NCI-H748 treated with DMSO at 0.1 percent for 48 hours (cell line): ENCODE measurements at regions not wholly inside any gene's neighbourhood (a gene's known extent, or its start where the extent isn't known, plus 50 kb on each side); places are given as distances from the start of the nearest gene placed in this dataset.
"Not testable (repeated sequence)": the region's sequence is repeated elsewhere in the genome, so short reads cannot be mapped to it uniquely, and the experiment has no call there.

Experiments
- DNase-seq: peaks from one replicate; lab custom pipeline; 2025; lab: John Stamatoyannopoulos, UW

DNA sequence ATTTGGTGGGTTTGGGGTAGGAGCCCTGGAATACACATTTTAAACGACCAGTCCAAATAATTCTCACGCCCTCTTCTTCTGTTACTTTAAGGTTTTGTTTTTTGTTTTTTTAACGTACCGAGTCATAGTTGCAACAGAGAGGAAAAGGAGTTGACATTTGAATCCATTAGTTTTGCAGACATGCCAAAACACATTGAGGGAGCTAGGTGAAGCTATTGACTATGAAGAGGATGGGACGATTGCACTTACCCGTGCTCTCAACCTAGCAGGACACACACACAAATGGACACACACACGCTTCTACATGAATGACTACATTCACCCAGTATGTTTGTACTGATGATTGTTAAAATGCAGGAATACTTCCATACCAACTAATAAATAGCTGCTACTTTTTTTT, 54.3 kb upstream of the CIT start:
- no peak for DNase-seq

DNA sequence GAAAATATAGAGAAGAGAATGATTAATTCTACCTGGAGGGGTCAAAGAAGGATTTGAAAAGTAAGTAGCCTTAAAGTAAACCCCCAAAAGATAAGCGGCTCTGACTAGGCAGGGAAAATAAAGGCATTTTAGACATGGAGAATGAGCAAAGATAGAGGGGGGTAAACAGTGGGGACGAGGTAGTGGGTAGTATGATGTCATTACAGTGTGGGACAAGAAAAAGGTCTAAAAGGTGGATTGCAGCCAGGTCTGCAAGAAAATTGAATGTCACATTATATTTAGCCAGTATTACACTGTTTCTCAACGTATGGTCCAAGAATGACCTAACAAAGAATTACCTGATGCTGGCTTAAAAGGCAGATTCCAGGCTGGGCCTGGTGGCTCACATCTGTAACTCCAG, 55.8 kb upstream of the CIT start:
- DNase-seq = no peak

DNA sequence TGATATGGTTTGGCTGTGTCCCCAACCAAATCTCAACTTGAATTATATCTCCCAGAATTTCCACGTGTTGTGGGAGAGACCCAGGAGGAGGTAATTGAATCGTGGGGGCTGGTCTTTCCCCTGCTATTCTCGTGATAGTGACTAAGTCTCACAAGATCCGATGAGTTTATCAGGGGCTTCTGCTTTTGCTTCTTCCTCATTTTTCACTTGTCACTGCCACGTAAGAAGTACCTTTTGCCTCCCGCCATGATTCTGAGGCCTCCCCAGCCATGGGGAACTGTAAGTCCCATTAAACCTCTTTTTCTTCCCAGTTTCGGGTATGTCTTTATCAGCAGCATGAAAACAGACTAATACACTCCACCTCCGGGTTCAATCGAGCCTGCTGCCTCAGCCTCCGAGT, 54.3 kb upstream of the BICDL1 start:
- DNase-seq = not testable (repeated sequence)

DNA sequence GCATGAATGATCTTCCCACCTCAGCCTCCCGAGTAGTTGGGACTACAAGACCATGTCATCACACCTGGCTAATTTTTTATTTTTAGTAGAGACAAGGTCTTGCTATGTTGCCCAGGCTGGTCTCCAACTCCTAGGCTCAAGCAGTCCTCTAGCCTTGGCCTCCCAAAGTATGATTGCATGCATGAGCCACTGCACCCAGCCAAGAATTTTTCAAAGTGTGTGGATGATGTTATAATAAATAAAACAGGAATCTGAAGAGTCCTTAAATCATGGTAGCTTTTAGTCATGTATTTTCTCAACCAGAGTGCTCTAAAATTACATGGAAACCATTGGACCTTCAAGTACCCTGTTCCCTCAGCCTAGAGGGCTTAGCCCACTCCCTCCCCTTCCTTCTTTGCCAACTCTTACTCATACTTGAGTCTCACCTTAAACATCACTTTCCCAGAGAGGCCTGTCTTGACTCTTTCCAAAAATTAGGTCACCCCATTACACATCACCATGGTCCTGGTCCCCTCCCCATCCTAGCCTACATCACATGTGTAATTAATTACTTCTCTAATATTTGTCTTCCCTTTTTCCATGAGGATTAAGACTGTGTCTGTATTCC, 52.2 kb upstream of the BICDL1 start:
- DNase-seq = no peak

DNA sequence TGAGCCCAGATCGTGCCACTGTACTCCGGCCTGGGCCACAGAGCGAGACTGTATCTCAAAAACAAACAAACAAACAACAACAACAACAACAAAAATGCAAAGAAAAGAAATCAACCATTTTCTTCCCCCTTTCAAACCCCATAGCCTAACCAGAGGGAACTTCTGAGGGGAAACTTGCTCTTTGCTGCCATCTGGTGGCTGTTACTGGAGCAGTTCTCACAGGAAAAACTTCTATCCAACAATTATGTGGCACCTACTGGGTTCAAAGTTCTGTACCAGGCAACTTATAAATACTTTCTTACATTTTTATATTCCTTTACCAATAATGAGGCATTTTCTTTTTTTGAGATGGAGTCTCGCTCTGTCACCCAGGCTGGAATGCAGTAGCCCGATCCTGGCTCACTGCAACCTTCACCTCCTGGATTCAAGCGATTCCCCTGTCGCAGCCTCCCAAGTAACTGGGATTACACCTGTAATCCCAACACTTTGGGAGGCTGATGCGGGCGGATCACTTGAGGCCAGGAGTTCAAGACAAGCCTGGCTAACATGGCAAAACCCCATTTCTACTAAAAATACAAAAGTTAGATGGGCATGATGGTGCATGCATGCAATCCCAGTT, 50.9 kb upstream of the BICDL1 start:
- DNase-seq = peak; percentile 30
